RKO (cell line): ENCODE measurements at regions not wholly inside any gene's neighbourhood (a gene's known extent, or its start where the extent isn't known, plus 50 kb on each side); places are given as distances from the start of the nearest gene placed in this dataset.
"Not testable (repeated sequence)": the region's sequence is repeated elsewhere in the genome, so short reads cannot be mapped to it uniquely, and the experiment has no call there.

Source experiments
- DNase-seq: peaks from one replicate; pipeline ENCODE4 v3.0.0-alpha.2; 2016; ENCODE audit warnings: low spot score

DNA sequence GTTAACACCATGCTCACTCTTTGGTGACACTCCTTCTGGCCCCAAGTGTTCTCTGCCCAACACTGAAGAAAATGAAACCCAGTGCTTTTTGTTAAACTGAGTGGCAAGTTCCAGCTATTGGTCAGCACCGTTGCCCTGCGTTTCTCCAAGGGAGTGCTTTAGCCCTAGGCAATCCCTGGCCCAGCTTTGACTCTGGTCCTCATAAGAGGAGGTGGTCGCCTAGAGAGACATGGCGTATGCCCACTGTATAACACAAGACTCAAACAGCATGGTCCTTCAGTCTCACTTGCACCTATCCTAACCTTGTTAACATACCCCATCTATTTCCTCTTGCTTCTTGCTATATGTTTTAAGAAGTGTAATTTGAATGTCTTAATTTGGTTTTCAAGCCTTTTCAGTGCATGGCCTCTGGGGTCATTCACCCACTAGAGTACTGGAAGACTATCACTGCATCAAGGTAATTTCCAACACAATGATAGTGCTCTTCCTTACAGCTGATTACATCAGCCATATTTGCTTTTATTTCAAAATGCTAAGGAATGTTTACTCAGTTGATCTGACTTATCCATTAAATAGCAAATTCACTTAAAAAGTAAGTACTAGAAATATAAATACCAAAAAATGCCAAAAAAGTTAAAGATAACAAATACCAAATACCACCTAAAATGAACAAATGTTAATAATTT is 190.5 kb upstream of the SOX21 start:
- no peak for DNase-seq

DNA sequence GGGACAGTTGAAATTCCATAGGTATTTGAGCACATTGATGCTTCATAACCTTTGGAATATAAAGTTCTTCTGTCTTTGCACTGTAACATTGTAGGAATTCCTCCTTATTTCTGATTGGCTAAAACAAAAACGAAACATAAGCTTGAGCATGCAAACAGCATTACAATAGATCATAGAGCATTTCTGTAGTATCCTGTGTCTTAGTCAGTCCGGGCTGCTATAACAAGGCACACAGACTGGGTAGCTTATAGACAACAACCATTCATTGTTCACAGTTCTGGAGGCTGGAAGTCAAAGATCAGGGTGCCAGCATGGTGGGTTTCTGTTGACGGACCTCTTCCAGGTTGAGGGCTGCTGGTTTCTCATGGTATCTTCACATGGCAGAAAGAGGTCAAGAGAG is 188.7 kb upstream of the SOX21 start:
- DNase-seq, result no peak

DNA sequence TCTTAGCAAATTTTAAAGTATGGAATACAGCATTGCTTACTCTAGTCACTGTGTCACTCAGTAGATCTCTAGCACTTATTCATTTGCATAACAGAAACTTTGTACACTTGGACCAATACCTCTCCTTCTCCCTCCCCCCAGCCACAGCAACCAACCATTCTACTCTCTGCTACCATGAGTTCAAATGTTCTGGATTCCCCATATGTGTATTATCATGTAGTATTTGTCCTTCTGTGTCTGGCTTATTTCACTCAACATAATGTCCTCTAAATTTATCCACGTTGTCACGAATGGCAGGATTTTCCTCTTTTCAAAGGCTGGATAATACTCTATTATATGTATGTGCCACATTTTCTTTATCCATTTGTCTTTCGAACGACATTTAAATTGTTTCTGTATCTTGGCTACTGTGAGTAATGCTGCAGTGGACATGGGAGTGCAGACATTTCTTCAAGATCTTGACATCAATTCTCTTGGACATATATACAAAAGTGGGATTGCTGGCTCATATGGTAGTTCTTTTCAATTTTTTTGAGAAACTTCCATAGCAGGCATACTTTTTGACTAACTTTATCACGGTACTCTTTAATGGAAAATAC is 184.5 kb upstream of the SOX21 start:
- no peak for DNase-seq

DNA sequence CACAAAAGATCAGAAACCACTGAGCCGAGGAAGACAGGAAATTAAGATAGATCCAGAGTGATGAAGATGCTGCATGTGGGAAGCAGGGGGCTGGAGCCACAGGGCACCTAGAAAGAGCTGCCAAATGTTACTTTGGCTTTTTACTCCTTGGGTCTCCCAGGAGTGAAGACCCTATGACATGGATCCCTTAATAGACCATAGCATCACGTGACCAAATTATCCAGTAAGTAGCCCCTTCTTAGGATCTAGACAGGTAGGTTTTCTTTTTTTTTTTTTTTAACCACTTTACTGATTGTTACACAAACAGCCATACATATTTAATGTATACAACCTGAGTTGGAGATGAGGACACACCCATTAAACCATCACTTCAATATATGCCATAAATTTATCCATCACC is 183.9 kb upstream of the SOX21 start:
- no peak for DNase-seq

DNA sequence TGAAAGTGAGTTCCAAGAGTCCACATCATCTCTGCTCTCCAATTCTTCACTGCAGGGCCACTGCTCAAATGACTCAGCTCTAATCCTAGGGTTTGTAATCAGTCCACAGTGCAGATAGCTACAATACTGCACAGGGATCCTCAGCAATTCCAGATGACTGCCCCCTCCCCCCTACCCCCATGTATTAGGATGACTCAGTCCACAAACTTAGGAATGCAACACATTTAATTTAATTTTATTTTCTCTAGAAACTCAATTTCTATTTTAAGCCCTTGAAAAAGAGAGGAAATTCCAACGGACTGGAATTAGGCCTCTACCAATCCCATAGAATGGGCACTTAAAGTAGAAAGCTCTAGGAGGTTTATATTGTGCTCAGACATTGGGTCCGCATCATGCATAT is 173.8 kb upstream of the SOX21 start:
- DNase-seq, result no peak

DNA sequence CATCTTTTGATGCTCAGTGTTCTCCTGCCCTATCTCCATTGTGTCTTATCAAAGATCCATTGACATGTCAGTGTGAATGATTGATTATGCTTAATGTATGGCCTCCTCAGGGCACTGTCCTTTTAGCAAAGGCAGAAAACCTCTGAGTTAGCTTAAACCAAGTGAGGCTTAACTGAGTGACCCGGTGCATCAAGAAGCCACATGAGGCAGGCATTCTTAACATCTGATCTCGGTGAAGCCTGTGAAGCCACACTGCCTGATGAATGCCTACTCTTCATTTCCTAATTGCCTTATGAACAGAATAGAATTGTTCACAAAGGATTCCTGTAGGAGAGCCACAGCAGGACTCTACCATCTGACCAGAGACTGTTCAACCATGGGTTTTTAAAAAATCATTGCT is 168.1 kb upstream of the SOX21 start:
- no peak for DNase-seq

DNA sequence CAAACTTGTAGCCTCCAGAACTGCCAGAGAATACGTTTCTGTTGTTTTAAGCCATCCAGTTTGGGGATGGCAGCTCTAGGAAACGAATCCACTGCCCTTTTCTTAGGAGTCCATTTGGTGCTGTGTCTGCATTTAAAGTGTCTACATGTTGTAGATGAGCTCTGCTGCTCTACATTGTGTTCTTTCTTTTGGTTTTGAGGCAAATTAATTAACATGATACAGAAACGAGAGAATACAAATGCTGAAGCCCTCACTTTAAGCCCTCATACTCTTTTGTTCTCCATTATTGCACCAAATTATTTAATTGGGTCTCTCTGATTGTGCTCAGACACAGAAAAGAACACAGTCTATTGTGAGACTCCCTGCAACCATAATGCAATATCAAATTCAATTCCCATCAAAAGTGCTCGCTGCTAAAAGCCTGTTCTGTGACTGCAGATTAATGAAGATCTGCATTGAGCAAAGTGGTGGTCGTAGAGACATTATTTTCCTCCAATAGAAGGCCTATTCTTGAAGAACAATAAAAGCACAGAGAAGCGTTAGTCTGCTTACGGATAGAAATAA is 166.3 kb upstream of the SOX21 start:
- no peak for DNase-seq

DNA sequence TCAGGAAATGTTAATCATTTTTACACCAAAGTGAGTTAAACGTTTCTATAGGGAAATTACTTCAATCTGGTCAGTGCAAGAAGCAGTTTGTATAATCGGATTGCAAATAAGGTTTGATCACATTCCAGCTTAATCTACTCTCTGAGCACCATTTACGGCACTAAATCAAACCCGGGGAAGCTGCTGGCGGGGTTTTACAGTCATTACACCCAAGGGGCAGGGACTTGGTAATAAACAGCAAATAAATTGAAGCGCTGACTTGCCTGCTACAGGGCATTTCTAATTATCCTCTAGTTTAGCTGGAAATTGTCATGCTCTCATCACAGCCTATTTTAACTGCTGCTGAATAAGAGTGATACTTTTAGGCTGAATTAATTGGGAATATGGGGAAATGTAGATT is 152.1 kb upstream of the SOX21 start:
- no peak for DNase-seq

DNA sequence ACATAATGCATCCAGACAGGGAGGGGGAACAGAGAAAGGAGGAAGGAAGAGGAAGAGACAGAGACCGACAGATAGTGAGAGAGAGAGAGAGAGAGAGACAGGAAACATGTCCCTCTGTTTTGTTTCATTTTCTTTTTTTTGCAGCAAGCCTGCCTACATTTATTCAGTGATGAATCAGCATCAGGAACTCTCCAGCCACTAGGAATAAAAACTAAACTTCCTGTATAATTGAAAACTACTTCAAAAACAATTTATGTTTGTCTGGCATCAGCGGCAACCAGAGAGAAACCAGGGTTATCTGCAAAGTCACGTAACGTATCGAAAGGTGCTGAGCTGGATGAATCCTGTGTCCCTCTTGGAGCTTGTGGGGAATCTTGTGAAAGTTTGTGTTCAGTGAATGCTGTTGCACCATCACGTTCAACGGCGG is 148.6 kb upstream of the SOX21 start:
- peak; percentile 10 for DNase-seq

DNA sequence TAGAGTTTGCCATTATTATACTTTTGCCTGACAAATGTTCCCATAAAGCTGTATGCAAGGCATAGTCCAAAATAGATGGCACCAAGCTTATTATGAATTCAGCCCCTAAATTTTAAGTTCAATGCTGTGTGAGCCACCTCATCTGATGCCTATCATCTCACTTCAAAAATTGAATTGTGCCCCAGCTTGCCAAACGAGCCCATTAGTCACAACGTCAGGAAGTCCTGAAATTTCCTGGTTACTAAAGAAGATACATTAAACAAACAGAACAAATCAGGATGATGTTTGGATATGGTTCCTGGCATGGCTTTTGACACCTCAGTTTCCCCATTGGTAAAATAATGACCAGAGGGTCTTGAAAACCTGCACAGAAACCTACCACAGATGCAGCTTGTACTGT is 147.5 kb upstream of the SOX21 start:
- DNase-seq, result no peak

DNA sequence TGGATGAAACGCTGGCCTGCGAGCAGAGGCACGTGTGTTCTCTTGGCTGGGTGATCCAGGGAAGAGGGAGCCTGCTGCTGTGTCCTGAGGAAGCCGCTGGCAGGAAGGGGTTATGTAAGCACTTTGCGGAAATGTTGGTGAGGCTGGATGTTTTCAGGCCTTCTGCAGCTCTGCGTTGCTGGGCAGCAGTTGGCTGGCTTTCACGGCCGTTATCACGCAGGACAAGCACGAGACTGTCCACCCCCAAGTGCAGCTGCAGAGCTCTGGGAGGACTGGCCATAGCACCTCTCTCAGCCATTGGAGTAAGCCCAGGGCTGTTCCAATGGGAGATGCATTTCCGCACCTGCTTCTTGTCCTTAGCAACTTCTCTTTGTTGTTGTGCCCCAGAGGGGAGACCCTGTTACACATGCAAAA is 146.9 kb upstream of the SOX21 start:
- no peak for DNase-seq

DNA sequence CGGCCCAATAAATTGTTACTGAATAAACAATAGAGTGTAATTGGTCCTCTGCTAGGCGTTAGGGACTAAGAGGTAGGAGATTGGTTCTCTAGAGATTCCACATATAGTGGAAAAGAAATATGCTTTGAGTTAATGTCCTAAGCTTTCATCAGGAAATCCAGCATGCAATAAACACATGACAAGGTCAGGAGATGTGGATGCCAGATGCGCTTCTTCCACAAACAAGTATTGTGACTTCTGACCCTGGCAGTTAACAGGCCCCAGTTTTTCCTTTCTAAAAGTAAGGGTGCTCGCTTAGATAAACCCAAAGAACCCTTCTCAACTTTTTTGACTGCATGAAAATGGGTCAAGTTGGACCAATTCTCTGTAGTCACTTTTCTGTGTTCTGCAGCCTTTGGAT is 146.5 kb upstream of the SOX21 start:
- no peak for DNase-seq

DNA sequence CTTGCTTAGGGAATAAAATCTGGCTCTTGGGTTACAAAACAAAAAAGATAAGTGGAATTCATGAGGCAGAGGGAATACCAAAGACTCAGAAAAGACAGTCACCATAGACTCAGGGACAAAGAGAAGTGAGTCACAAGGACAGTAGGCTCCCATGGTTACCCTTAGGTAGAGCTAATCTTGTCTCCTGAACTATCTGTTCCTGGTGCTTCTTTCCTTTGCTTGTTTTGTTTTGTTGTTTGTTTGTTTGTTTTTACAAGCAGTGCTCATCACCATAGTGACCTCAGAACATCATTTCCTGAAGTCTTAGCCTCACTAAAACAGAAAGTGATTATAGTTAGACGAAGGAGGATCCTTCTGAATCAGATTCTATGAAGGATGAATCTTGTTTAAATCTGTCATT is 142.3 kb upstream of the SOX21 start:
- peak; percentile 12 for DNase-seq

DNA sequence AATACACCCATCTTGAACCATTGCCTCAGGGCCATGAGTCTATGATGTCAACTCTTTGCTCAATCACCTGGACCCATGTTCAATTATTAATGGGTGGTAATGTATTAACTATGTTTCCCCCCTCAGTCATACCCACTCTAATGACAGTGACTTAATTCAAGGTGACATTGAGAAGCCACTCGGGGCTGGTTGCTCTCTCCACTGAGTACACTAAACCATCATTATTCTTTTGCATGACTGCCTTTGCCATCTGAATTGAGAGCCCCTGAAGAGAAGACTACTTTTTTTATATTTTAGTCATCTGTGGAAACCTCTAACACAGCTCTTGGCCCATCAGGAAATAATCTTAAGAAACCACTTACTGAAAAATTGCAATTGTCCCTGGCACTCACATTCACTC is 139.2 kb upstream of the SOX21 start:
- DNase-seq, result no peak

DNA sequence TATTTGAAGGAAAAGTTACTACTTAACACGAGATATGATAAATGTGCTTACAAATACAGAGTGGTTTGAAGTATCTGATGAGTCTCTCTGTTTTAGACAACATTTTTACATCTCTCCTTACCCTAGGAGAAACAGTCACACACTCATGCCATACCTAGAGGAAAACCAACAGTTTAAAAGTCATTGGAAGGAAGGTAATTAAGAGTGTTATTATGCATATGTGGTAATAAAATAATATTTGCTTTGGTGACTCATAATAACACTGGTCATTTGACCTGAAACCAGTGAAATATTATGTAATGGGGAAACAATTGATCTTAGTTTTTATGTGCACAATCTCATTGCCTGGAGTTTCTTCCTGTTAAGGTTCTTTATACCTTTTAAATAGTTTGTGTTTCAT is 136.9 kb upstream of the SOX21 start:
- no peak for DNase-seq

DNA sequence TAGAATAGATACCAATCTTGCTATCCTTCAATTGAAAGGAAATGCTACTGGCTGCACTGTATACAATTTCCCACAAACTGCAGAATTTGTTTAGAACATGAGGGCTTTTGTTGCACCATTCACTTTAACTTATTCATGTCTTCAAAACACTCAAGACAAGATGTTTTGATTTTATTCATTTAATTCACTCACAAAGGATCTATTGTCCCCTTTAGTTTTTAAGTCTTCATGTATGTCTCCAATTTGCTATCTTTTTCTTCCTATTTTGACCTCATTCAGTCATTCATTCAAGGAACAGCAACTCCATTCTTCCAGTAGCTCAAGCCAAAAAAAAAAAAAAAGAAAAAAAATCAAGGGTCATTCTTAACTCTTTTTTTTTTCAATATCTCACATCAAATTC is 130.6 kb upstream of the SOX21 start:
- no peak for DNase-seq

DNA sequence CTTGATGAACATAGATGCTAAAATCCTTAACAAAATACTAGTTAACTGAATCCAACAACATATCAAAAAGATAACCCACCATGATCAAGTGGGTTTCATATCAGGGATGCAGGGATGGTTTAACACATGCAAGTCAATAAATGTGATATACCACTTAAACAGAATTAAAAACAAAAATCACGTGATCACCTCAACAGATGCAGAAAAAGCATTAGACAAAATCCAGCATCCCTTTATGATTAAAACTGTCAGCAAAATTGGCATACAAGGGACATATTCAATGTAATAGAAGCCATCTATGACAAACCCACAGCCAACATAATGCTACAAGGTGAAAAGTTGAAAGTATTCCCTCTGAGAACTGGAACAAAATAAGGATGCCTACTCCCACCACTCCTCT is 124.7 kb upstream of the SOX21 start:
- not testable (repeated sequence) for DNase-seq

DNA sequence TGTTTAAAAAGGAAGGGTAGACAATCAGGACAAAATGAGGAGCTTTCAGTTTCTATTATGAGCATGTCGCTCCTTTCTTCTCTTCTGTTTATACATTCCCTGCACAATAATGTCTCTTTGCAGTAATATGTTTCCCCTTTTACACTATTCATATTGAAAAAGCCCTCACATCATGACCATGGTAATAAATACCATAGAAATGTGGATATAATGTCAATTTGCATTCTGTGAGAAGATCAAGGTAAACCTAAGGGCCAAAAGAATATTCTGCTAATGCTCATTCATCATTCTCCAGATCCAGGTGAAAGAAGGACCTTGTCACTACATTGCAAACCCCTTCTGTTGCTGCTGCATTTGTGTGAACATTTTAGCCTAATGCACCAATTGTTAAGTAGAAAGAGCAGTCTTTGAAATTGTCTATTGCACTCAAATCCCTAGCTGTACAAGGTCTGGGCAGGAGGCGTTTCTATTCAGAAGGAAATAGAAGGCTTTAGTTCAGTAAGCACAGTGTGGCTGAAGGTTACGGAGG is 117.6 kb upstream of the SOX21 start:
- DNase-seq, result no peak

DNA sequence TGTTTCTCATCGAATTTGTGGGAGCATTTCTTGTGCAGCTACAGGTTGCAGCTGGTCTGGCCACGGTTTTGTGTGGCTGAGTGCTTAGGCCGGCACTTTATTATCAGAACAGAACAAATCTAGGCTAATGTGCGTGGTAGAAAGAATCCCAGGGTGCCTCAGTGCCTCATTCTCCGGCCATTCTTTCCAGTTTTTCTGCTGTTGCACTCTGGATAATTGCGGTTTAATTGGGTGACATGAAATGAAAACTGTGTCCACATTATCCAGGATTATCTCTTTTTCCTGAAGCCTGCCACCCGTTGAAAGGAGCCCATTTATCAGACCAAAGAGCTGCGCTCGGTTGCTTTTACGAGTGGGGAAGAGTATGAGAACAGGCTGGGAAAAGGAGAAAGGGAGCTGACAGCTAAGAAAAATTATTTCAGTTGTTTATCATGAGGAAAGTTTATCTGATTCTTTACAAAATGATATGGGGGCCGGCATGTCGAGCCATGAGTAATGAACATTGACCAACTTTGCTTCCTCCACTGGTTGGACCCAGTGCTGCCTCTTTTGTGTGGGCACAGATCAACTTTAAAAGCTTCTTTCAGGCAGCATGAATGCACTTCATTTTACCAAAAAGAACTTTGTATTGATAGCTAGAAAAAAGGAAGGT is 117.0 kb upstream of the SOX21 start:
- no peak for DNase-seq

DNA sequence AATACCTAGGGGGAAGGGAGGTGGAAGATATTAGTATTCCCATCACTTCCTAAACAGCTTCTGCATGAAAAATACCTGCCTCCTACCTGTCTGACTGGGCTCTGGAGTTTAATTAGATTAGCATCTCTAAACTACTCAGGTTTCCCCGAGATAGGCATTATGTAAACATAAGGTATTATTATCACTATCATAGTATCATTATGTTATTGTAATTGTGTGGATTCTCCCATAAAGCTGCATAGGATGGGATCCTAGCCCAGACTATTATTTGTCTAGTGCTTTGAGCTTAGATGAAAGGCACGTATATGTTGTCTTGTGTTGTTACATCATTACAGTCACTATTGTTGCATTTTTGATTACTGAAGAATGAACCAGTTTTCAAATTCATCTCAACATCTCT is 115.2 kb upstream of the SOX21 start:
- no peak for DNase-seq

DNA sequence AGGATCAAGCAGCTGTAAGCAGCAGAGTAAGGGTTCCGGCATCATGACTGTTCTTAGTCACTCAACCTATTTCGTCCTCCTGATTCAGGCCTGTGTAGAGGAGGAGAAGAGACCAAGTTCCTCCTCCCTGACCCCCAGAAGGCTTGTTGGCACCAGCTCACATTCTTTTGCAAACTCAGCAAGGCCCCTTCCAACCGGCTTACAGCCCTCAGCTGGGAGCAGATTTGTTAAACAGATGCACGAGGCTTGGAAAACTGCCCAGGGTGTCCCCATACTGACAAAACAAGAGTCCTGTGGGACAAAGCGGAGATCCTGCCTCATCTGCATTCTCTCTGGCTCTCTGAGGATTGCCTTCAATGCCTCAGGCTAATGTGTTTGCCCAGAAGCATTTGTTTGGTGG is 113.2 kb upstream of the SOX21 start:
- DNase-seq, result no peak

DNA sequence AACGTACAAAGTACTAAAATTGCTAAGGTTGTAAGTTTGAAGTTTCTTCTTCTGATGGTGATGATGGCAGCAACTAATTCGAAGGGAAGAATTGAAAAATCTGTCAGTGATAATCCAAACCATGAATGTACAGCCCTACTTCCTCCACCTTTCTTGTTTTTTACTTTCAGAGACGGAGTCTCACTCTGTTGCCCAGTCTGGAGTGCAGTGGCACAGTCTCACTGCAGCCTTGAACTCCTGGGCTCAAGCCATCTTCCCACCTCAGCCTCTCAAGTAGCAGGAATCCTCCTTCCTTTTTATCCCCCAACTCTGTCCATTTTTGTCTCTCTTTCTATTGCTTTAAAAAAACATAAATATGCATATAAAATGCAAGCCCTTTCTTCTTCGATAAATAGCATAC is 112.3 kb upstream of the SOX21 start:
- DNase-seq, result no peak

DNA sequence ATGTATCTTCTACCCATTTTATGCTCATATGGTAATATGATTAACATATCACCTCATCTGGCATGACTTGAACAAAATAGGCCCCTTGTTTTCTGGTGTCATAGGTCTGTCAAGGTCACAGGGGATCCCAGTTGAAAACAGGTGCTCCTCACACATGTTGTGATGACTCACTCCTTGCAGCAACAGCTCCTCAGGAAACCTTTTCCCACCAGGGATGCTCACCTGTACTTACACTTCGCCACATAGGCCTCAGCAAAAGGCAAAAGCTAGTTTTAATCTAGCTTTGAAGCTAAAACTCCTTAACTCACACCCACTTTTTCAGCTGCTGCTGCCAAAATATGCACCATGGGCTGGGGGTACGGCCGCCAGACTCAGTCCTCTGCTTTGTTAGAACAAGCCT is 110.0 kb upstream of the SOX21 start:
- DNase-seq, result no peak
